Caco-2 (cell line): ENCODE measurements at regions not wholly inside any gene's neighbourhood (a gene's known extent, or its start where the extent isn't known, plus 50 kb on each side); places are given as distances from the start of the nearest gene placed in this dataset.

Source experiments
- BruUV-seq: library from RNA; stranded (reverse); fragments of 400-500 nt; replicated peaks from 2 replicates; lab custom pipeline; 2021; lab: Mats Ljungman, UMichigan
- CTCF ChIA-PET: fragments of 300-600 bp; sonication (Branson Sonifier 250); formaldehyde crosslinking; loops from one replicate; lab custom pipeline; 2022; ENCODE audit warnings: antibody characterized with exemption; lab: Charles Lee
- POLR2A ChIA-PET: fragments of 300-600 bp; sonication (Branson Sonifier 250); formaldehyde crosslinking; loops from one replicate; lab custom pipeline; 2022; ENCODE audit warnings: antibody characterized with exemption; lab: Charles Lee
- DNase-seq, 2 experiments: peaks; one replicate each; pipeline versions ENCODE4 v3.0.0 to v3.0.0-alpha.2; 2020 to 2022
- H3K27me3 ChIP-seq: replicated peaks from 2 replicates; pipeline ENCODE4 v1.6.0; 2011; ENCODE audit warnings: low read length; ENCODE audit not compliant: control insufficient read depth, insufficient read depth
- H3K36me3 ChIP-seq: 2 replicates; pipeline ENCODE4 v1.5.1; 2011; ENCODE audit warnings: low read length; ENCODE audit not compliant: control insufficient read depth, insufficient read depth
- H3K4me1 ChIP-seq: fragments of 250-450 bp; sonication (Bioruptor Pico); 2 replicates; pipeline ENCODE4 v1.5.1; 2020; ENCODE audit warnings: mild to moderate bottlenecking
- H3K4me3 ChIP-seq: 2 replicates; pipeline ENCODE4 v1.5.1; 2011; ENCODE audit warnings: low read depth, mild to moderate bottlenecking, control low read depth, low read length
- H3K9me3 ChIP-seq: fragments of 250-450 bp; sonication (Bioruptor Pico); 2 replicates; pipeline ENCODE4 v1.5.1; 2020; ENCODE audit warnings: mild to moderate bottlenecking, moderate library complexity
- H3K27ac Mint-ChIP-seq: one replicate; pipeline ENCODE4 v1.8.0; 2022; ENCODE audit warnings: mixed read lengths; ENCODE audit not compliant: unreplicated experiment
- H3K27me3 Mint-ChIP-seq: one replicate; pipeline ENCODE4 v1.8.0; 2022; ENCODE audit warnings: mixed read lengths; ENCODE audit not compliant: insufficient read depth, unreplicated experiment
- H3K36me3 Mint-ChIP-seq: one replicate; pipeline ENCODE4 v1.8.0; 2022; ENCODE audit warnings: mild to moderate bottlenecking, mixed read lengths; ENCODE audit not compliant: insufficient read depth, unreplicated experiment
- H3K4me1 Mint-ChIP-seq: one replicate; pipeline ENCODE4 v1.8.0; 2022; ENCODE audit warnings: low read depth, mixed read lengths; ENCODE audit not compliant: unreplicated experiment
- H3K4me3 Mint-ChIP-seq: one replicate; pipeline ENCODE4 v1.8.0; 2022; ENCODE audit warnings: mild to moderate bottlenecking, moderate library complexity, mixed read lengths; ENCODE audit not compliant: unreplicated experiment
- H3K9me3 Mint-ChIP-seq: one replicate; pipeline ENCODE4 v1.8.0; 2022; ENCODE audit warnings: mixed read lengths; ENCODE audit not compliant: unreplicated experiment
- CTCF ChIP-seq, 2 experiments: fragments of 200-600 bp in 1 of 2; IDR thresholded peaks; 1 replicate in 1 of 2; 2 replicates in 1 of 2; pipeline versions ENCODE4 v1.5.1 to v1.8.0; 2011 to 2022; ENCODE audit warnings: antibody characterized with exemption in 1 of 2, control low read depth in 1 of 2, inconsistent platforms in 1 of 2, low read depth in 1 of 2, low read length in 1 of 2, mild to moderate bottlenecking in 1 of 2, moderate library complexity in 1 of 2; ENCODE audit not compliant: insufficient read depth in 1 of 2, severe bottlenecking in 1 of 2, unreplicated experiment in 1 of 2
- intact Hi-C: fragments of 100-400 bp; cut with micrococcal nuclease; formaldehyde crosslinking; loops from one replicate; pipeline ENCODE4 v1.10.0; 2022; ENCODE audit not compliant: unreplicated experiment

- TF ChIP-seq CTCF (IDR thresholded peaks at IDR 0.05; ENCODE audit: insufficient read depth in 1 of 2, low read depth in 1 of 2, low read length in 1 of 2, severe bottlenecking in 1 of 2, unreplicated experiment in 1 of 2) = no peak
- no TSS peak for BruUV-seq
- H3K4me1 ChIP-seq = no peaks in the 10 kb centered on the region
- peaks cover 1% of the 10 kb centered on the region for H3K27me3 ChIP-seq
- Mint-ChIP-seq H3K36me3 (no peaks in the 10 kb centered on the region), H3K27me3 (peaks cover 23% of the 10 kb centered on the region), H3K4me1 (no peaks in the 10 kb centered on the region), H3K9me3 (no peaks in the 10 kb centered on the region), H3K27ac (no peak overlapping the region), H3K4me3 (no peak overlapping the region)
- H3K9me3 ChIP-seq = no peaks in the 10 kb centered on the region
- no peak overlapping the region for H3K4me3 ChIP-seq
- no peak for DNase-seq
- ChIA-PET CTCF (interaction anchor here (0.6 kb wide), 1 partner anchor 1706 kb away, joined by 3 read pairs; no protein-coding TSS in a partner anchor), POLR2A (no interaction called here)
- no peaks in the 10 kb centered on the region for H3K36me3 ChIP-seq
- intact Hi-C loops = no loop called here
Measured at GRCh38 chr2:105150231-105150630, 91.3 kb upstream of the GPR45 start.

- CTCF ChIA-PET = no interaction called here
- no peaks in the 10 kb centered on the region for H3K4me1 Mint-ChIP-seq
Measured at GRCh38 chr2:105154119-105154818, 87.3 kb upstream of the GPR45 start.

GRCh38 chr2:105156166-105156565 lies 85.4 kb upstream of the GPR45 start:
- Mint-ChIP-seq H3K36me3 (no peaks in the 10 kb centered on the region), H3K27me3 (peaks cover 33% of the 10 kb centered on the region), H3K27ac (no peak overlapping the region), H3K9me3 (peaks cover 26% of the 10 kb centered on the region), H3K4me1 (no peaks in the 10 kb centered on the region), H3K4me3 (no peak overlapping the region)
- DNase-seq = no peak
- H3K27me3 ChIP-seq = no peaks in the 10 kb centered on the region; the same call in none of the 2 replicates
- no peak overlapping the region for H3K4me3 ChIP-seq
- no peak for TF ChIP-seq CTCF (IDR thresholded peaks at IDR 0.05; ENCODE audit: insufficient read depth in 1 of 2, low read depth in 1 of 2, low read length in 1 of 2, severe bottlenecking in 1 of 2, unreplicated experiment in 1 of 2)
- no TSS peak for BruUV-seq
- ChIA-PET POLR2A (no interaction called here), CTCF (no interaction called here)
- H3K4me1 ChIP-seq = no peaks in the 10 kb centered on the region
- intact Hi-C loops = no loop called here
- peaks cover 7% of the 10 kb centered on the region; the same call in 1 of the 2 replicates for H3K9me3 ChIP-seq
- H3K36me3 ChIP-seq = no peaks in the 10 kb centered on the region

More at GRCh38 chr2:105154119-105154818, 87.3 kb upstream of the GPR45 start:
- Histone ChIP-seq H3K4me3 (no peak overlapping the region), H3K9me3 (peaks cover 7% of the 10 kb centered on the region; the same call in 1 of the 2 replicates), H3K27me3 (no peaks in the 10 kb centered on the region; the same call in none of the 2 replicates), H3K36me3 (no peaks in the 10 kb centered on the region), H3K4me1 (no peaks in the 10 kb centered on the region)
- H3K4me3 Mint-ChIP-seq = no peak overlapping the region
- DNase-seq = no peak
- intact Hi-C loops = no loop called here
- no peaks in the 10 kb centered on the region for H3K36me3 Mint-ChIP-seq
- BruUV-seq = no TSS peak
- POLR2A ChIA-PET = no interaction called here
- H3K27ac Mint-ChIP-seq = no peak overlapping the region
- peaks cover 35% of the 10 kb centered on the region for H3K27me3 Mint-ChIP-seq
- TF ChIP-seq CTCF (IDR thresholded peaks at IDR 0.05; ENCODE audit: insufficient read depth in 1 of 2, low read depth in 1 of 2, low read length in 1 of 2, severe bottlenecking in 1 of 2, unreplicated experiment in 1 of 2) = no peak
- H3K9me3 Mint-ChIP-seq = peaks cover 26% of the 10 kb centered on the region
